Hepatocyte (in vitro differentiated cells): ENCODE measurements at regions not wholly inside any gene's neighbourhood (a gene's known extent, or its start where the extent isn't known, plus 50 kb on each side); places are given as distances from the start of the nearest gene placed in this dataset.

Experiments
- DNase-seq: peaks from one replicate; pipeline ENCODE4 v3.0.0-alpha.2; 2016; ENCODE audit warnings: low spot score
- H2AFZ ChIP-seq: fragments of 200-600 bp; sonication (generic); 2 replicates; pipeline ENCODE4 v1.6.0; 2016; ENCODE audit warnings: antibody characterized with exemption, mild to moderate bottlenecking
- H3K27ac ChIP-seq: fragments of 200-600 bp; sonication (generic); 2 replicates; pipeline ENCODE4 v1.5.1; 2016; ENCODE audit warnings: mild to moderate bottlenecking
- H3K27me3 ChIP-seq: fragments of 200-600 bp; sonication (generic); 2 replicates; pipeline ENCODE4 v1.6.1; 2016
- H3K36me3 ChIP-seq: fragments of 200-600 bp; sonication (generic); replicated peaks from 2 replicates; pipeline ENCODE4 v1.5.1; 2016; ENCODE audit warnings: low read depth; ENCODE audit not compliant: insufficient read depth
- H3K4me1 ChIP-seq: fragments of 200-600 bp; sonication (generic); 2 replicates; pipeline ENCODE4 v1.5.1; 2016; ENCODE audit warnings: mild to moderate bottlenecking, moderate library complexity; ENCODE audit not compliant: insufficient read depth
- H3K4me2 ChIP-seq: fragments of 200-600 bp; sonication (generic); 2 replicates; pipeline ENCODE4 v1.6.0; 2016
- H3K4me3 ChIP-seq: fragments of 200-600 bp; sonication (generic); 2 replicates; pipeline ENCODE4 v1.5.1; 2016; ENCODE audit warnings: mild to moderate bottlenecking
- H3K79me2 ChIP-seq: fragments of 200-600 bp; sonication (generic); 2 replicates; pipeline ENCODE4 v1.6.0; 2017; ENCODE audit warnings: mild to moderate bottlenecking
- H3K9me2 ChIP-seq: fragments of 200-600 bp; sonication (generic); replicated peaks from 2 replicates; pipeline ENCODE4 v1.6.0; 2017; ENCODE audit warnings: mild to moderate bottlenecking; ENCODE audit not compliant: insufficient read depth
- H3K9me3 ChIP-seq: fragments of 200-600 bp; sonication (generic); 2 replicates; pipeline ENCODE4 v1.5.1; 2016; ENCODE audit warnings: low read depth, mild to moderate bottlenecking
- H4K20me1 ChIP-seq: fragments of 200-600 bp; sonication (generic); 2 replicates; pipeline ENCODE4 v1.6.0; 2016; ENCODE audit warnings: mild to moderate bottlenecking; ENCODE audit not compliant: insufficient read depth, poor library complexity, severe bottlenecking
- EZH2 ChIP-seq: fragments of 200-600 bp; sonication (generic); IDR thresholded peaks from 2 replicates; pipeline ENCODE4 v1.6.1; 2016; ENCODE audit warnings: antibody characterized with exemption, mild to moderate bottlenecking, borderline replicate concordance
- EZH2phosphoT487 ChIP-seq: fragments of 200-600 bp; sonication (generic); IDR thresholded peaks from one replicate; pipeline ENCODE4 v1.6.1; 2018; ENCODE audit warnings: antibody characterized with exemption, mild to moderate bottlenecking, low read depth, moderate library complexity; ENCODE audit not compliant: unreplicated experiment, severe bottlenecking
- WGBS: methylation state at CpG from one replicate; pipeline ENCODE4 v1.1.6; 2016; ENCODE audit warnings: low lambda C conversion rate; ENCODE audit errors: missing lambda C conversion rate; 5-methylcytosine and 5-hydroxymethylcytosine counted together
- TF ChIP-seq, protein P1 (sequence below): fragments of 200-600 bp; sonication (generic); IDR thresholded peaks from 2 replicates; pipeline ENCODE4 v1.5.1; 2016; ENCODE audit warnings: antibody characterized with exemption, mild to moderate bottlenecking; ENCODE audit not compliant: poor library complexity

DNA sequence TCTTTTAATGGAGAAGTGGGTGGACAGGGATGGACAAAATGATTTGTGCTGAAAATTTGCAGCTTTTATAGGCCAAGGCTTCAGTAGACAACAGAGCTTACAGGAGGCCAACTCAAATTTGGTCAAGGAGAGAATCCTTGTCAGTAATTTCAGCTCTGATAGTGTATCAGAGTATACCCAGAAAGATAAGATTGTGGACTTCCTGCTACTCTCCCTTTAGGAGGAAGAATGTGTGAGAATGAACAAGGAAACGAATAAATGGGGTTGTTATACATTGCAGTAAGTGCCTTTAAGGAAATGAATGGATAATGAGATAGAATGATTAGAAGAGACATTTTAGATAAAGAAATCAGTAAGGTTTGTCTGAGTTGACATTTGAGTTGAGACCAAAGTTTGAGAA is 519.9 kb downstream of the UTRN start:
- Histone ChIP-seq H3K4me1 (no peaks in the 10 kb centered on the region), H3K4me2 (no peak overlapping the region), H3K27me3 (no peaks in the 10 kb centered on the region), H3K4me3 (no peak overlapping the region), H3K27ac (no peak overlapping the region), H3K79me2 (no peaks in the 10 kb centered on the region), H3K9me3 (no peaks in the 10 kb centered on the region), H4K20me1 (no peaks in the 10 kb centered on the region), H3K9me2 (no peaks in the 10 kb centered on the region), H2AFZ (no peak overlapping the region), H3K36me3 (peaks cover 4% of the 10 kb centered on the region)
- DNase-seq = no peak
- WGBS = 59% methylated on average over 1 of the region's 1 CpG
- TF ChIP-seq EZH2phosphoT487 = no peak
- TF ChIP-seq, protein P1, sequence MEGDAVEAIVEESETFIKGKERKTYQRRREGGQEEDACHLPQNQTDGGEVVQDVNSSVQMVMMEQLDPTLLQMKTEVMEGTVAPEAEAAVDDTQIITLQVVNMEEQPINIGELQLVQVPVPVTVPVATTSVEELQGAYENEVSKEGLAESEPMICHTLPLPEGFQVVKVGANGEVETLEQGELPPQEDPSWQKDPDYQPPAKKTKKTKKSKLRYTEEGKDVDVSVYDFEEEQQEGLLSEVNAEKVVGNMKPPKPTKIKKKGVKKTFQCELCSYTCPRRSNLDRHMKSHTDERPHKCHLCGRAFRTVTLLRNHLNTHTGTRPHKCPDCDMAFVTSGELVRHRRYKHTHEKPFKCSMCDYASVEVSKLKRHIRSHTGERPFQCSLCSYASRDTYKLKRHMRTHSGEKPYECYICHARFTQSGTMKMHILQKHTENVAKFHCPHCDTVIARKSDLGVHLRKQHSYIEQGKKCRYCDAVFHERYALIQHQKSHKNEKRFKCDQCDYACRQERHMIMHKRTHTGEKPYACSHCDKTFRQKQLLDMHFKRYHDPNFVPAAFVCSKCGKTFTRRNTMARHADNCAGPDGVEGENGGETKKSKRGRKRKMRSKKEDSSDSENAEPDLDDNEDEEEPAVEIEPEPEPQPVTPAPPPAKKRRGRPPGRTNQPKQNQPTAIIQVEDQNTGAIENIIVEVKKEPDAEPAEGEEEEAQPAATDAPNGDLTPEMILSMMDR = no peak
- no peak for TF ChIP-seq EZH2

DNA sequence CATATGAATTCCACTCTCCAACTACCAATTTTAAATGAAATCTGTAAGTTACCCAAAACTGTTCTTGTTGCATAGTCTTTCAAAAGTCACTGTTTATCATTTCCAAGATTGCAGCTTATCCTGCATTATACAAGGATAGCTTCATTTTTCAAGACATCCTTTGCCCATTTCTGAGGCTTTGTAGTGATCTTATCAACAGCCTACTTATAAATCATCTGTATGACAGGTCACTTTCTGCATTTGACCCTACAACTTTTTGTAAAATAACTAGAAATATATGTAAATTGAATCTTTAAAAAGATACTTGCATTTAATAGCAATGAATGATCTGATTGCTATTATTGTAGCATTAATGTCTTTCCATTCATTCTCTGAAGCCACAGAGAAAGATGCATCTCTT is 521.1 kb downstream of the UTRN start:
- no peak overlapping the region for H3K4me2 ChIP-seq
- H3K27me3 ChIP-seq = no peaks in the 10 kb centered on the region
- no peaks in the 10 kb centered on the region for H3K79me2 ChIP-seq
- H3K4me3 ChIP-seq = no peak overlapping the region
- TF ChIP-seq EZH2 = no peak
- DNase-seq = no peak
- no peaks in the 10 kb centered on the region for H3K9me3 ChIP-seq
- H3K36me3 ChIP-seq = peaks cover 4% of the 10 kb centered on the region
- no peaks in the 10 kb centered on the region for H4K20me1 ChIP-seq
- H2AFZ ChIP-seq = no peak overlapping the region
- no peaks in the 10 kb centered on the region for H3K9me2 ChIP-seq
- H3K27ac ChIP-seq = no peak overlapping the region
- H3K4me1 ChIP-seq = no peaks in the 10 kb centered on the region

- Histone ChIP-seq H3K9me2 (no peaks in the 10 kb centered on the region), H3K4me1 (no peaks in the 10 kb centered on the region), H4K20me1 (no peaks in the 10 kb centered on the region), H3K27ac (no peak overlapping the region), H3K27me3 (no peaks in the 10 kb centered on the region), H2AFZ (no peak overlapping the region), H3K36me3 (no peaks in the 10 kb centered on the region), H3K79me2 (no peaks in the 10 kb centered on the region), H3K4me2 (no peak overlapping the region), H3K4me3 (no peak overlapping the region), H3K9me3 (no peaks in the 10 kb centered on the region)
- TF ChIP-seq, protein P1 = no peak
- no peak for TF ChIP-seq EZH2
- TF ChIP-seq EZH2phosphoT487 = no peak
- 93% methylated on average over 1 of the region's 1 CpG for WGBS
- no peak for DNase-seq
These were observed 524.0 kb downstream of the UTRN start for GRCh38 chr6:144809120-144809519.

GRCh38 chr6:144809969-144810368 is 524.8 kb downstream of the UTRN start:
- Histone ChIP-seq H4K20me1 (no peaks in the 10 kb centered on the region), H3K79me2 (no peaks in the 10 kb centered on the region), H3K9me3 (no peaks in the 10 kb centered on the region), H3K27me3 (no peaks in the 10 kb centered on the region), H3K36me3 (no peaks in the 10 kb centered on the region), H3K27ac (no peak overlapping the region), H3K4me1 (no peaks in the 10 kb centered on the region), H3K4me2 (no peak overlapping the region), H3K4me3 (no peak overlapping the region), H2AFZ (no peak overlapping the region), H3K9me2 (no peaks in the 10 kb centered on the region)
- no peak for DNase-seq
- TF ChIP-seq EZH2phosphoT487 (no peak), EZH2 (no peak)
- TF ChIP-seq, protein P1 = no peak
- WGBS = 91% methylated on average over 5 of the region's 5 CpGs
